ENCODE measurements at regions not wholly inside any gene's neighbourhood (a gene's known extent, or its start where the extent isn't known, plus 50 kb on each side); places are given as distances from the start of the nearest gene placed in this dataset.
"Not testable (repeated sequence)": the region's sequence is repeated elsewhere in the genome, so short reads cannot be mapped to it uniquely, and the experiment has no call there.

- H3K4me3 ChIP-seq; H3K9me3 ChIP-seq; intact Hi-C loops (cut with DNase I); H3K27me3 ChIP-seq: not testable (repeated sequence)
- Histone ChIP-seq H3K27ac (peak overlapping the region in 11 of 12 donors; percentile 63 to 87 (median 80)), H3K4me1 (peaks cover 40 to 79% (median 60%) of the 10 kb centered on the region in 12 donors), H3K36me3 (peaks cover 0 to 22% (median 0%) of the 10 kb centered on the region in 9 donors)
- DNase-seq: peak in 4 of 5 donors; percentile 10 to 62 (median 41)
- peak in 2 of 4 donors; percentile 1 to 4 for ATAC-seq
- WGBS, 4 donors: 68 to 73% (median 71%) methylated on average over 6 to 15 of the region's 15 CpGs
Observed at GRCh38 chr16:21507631-21508305, 91.6 kb upstream of the METTL9 start.

DNA sequence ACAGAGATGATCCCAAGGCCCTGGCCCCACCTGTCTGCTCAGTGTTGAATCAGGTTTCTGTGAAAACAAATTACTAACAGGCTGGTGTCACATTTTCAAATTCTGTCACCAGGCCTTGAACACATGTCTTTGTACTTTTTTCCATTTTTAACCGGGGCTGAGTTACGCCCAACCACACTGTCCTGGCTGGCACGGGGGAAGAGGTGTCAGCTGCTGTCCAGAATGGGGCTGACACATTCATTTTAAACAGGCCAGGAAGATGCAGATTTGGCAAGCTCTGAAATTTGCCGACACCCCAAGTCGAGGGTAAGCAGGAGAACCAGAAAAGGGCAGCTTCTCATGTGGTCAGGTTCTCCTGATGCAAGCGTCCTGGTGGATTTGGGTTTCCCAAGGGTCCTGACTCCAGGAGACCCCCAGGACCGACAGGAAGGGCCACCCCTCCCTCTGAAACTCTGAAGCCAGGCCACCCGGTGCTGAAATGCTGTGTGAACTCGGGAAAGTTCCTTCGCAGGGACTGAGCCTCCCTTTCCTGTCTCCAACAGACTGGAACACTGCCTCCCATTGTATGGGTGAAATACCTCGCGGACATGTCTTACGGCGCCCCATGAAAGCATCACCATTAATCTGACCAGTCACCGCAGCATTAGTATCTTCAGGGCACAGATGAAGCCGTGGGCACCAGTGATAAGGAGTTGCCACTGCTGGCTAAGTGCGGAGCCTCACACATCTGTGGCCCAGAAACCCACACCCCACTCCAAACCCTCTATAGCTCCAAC is 90.5 kb upstream of the METTL9 start:
- peak in 3 of 4 donors; percentile 5 to 31 (median 9) for ATAC-seq
- peak; percentile 31 to 68 (median 39) for DNase-seq
- H3K27me3 ChIP-seq; H3K9me3 ChIP-seq; intact Hi-C loops (cut with DNase I): not testable (repeated sequence)
- H3K4me1 ChIP-seq: peaks cover 45 to 84% (median 70%) of the 10 kb centered on the region in 12 donors
- peak overlapping the region; percentile 4 to 87 (median 80) for H3K27ac ChIP-seq
- peaks cover 0 to 22% (median 0%) of the 10 kb centered on the region in 9 donors for H3K36me3 ChIP-seq
- peak overlapping the region in 2 of 12 donors; percentile 4 to 14 for H3K4me3 ChIP-seq
- 38 to 61% (median 52%) methylated on average over 11 to 17 of the region's 17 CpGs for WGBS, 4 donors

- H3K9me3 ChIP-seq; intact Hi-C loops (cut with DNase I); H3K27me3 ChIP-seq: not testable (repeated sequence)
- H3K27ac ChIP-seq: peak overlapping the region; percentile 19 to 87 (median 80)
- peaks cover 0 to 26% (median 0%) of the 10 kb centered on the region in 9 donors for H3K36me3 ChIP-seq
- peak overlapping the region in 1 of 12 donors; percentile 14 for H3K4me3 ChIP-seq
- peak in 4 of 5 donors; percentile 43 to 75 (median 70) for DNase-seq
- 44 to 62% (median 54%) methylated on average over 10 of the region's 10 CpGs for WGBS, 4 donors
- ATAC-seq: peak; percentile 23 to 43 (median 40)
- peaks cover 45 to 91% (median 78%) of the 10 kb centered on the region in 12 donors for H3K4me1 ChIP-seq
Observed at GRCh38 chr16:21509437-21510086, 89.8 kb upstream of the METTL9 start.

DNA sequence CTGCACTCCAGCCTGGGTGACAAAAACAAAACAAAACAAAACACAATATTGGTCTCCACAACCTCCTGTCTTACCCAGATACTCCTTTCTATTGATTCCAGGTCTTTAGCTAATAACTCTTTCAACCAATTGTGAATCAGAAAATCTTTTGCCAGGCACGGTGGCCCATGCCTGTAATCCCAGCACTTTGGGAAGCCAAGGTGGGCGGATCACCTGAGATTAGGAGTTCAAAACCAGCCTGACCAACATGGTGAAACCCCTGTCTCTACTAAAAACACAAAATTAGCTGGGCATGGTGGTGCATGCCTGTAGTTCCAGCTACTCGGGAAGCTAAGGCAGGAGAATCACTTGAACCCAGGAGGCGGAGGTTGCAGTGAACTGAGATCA is 88.5 kb upstream of the METTL9 start:
- WGBS, 4 donors: 77 to 91% (median 89%) methylated on average over 4 of the region's 4 CpGs
- H3K27me3 ChIP-seq; H3K4me3 ChIP-seq; intact Hi-C loops (cut with DNase I); H3K9me3 ChIP-seq; ATAC-seq: not testable (repeated sequence)
- peak overlapping the region; percentile 19 to 87 (median 80) for H3K27ac ChIP-seq
- peak in 2 of 5 donors; percentile 19 to 32 for DNase-seq
- H3K4me1 ChIP-seq: peaks cover 45 to 99% (median 87%) of the 10 kb centered on the region in 12 donors
- peaks cover 0 to 26% (median 0%) of the 10 kb centered on the region in 9 donors for H3K36me3 ChIP-seq

DNA sequence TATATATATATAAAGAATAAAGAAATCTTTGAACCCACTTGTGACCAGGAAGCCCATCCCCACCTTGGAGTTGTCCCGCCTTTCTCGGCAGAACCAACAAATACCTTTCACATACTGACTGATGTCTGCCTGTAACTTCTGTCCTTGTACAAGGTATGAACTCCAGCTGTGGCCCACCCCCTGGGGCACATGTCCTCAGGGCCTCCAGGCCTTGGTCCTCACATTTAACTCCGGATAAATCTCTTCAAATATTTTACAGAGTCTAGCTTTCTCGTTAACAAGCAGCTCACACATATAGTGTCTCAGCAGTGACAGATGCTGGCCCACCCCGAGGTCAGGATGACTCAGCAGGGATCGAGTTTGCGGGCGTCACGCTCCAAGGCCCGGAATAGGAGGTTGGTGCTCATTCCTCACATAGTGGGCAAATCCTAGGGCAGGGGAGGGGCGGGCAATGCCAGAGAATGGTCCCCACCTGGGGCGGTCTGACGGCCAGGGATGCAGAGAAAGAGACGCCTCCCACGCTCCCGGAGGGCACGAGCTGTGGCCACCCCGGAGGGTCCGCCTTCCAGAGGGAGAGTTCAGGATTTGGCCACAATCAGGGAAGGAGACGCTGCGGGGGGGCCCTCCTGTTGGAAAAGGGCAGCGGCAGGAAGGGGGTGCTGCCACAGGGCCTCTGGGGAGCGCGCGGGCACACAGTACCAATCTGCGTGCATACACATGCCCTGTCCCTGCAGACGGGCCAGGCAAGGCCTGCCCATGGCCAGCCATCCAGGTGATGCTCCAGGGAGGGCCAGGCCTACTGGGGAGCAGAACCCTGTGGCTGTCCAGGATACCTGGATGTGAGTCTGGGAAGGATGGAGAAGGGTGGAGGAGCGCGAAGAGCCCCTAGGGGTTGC is 87.8 kb upstream of the METTL9 start:
- Histone ChIP-seq H3K4me3 (peak overlapping the region in 1 of 12 donors; percentile 20), H3K4me1 (peaks cover 45 to 99% (median 91%) of the 10 kb centered on the region in 12 donors), H3K36me3 (peaks cover 0 to 26% (median 0%) of the 10 kb centered on the region in 9 donors), H3K27ac (peak overlapping the region; percentile 47 to 87 (median 80))
- DNase-seq (peak in 4 of 5 donors; percentile 57 to 76 (median 76)), ATAC-seq (peak in 3 of 4 donors; percentile 14 to 44 (median 35))
- 57 to 74% (median 65%) methylated on average over 16 to 29 of the region's 29 CpGs for WGBS, 4 donors
- H3K27me3 ChIP-seq; H3K9me3 ChIP-seq; intact Hi-C loops (cut with DNase I): not testable (repeated sequence)
- TF ChIP-seq POLR2A (IDR thresholded peaks at IDR 0.05): peak in 1 of 2 donors; percentile 16

- Histone ChIP-seq H3K36me3 (peaks cover 0 to 26% (median 0%) of the 10 kb centered on the region in 9 donors), H3K4me1 (peaks cover 39 to 100% (median 85%) of the 10 kb centered on the region in 12 donors), H3K27ac (peak overlapping the region; percentile 5 to 87 (median 80))
- H3K27me3 ChIP-seq; H3K9me3 ChIP-seq; H3K4me3 ChIP-seq; intact Hi-C loops (cut with DNase I): not testable (repeated sequence)
- WGBS, 4 donors: 54 to 75% (median 71%) methylated on average over 4 to 20 of the region's 20 CpGs
- peak in 4 of 5 donors; percentile 36 to 79 (median 66) for DNase-seq
- peak in 1 of 4 donors; percentile 5 for ATAC-seq
Observed at GRCh38 chr16:21512280-21513192, 86.8 kb upstream of the METTL9 start.

DNA sequence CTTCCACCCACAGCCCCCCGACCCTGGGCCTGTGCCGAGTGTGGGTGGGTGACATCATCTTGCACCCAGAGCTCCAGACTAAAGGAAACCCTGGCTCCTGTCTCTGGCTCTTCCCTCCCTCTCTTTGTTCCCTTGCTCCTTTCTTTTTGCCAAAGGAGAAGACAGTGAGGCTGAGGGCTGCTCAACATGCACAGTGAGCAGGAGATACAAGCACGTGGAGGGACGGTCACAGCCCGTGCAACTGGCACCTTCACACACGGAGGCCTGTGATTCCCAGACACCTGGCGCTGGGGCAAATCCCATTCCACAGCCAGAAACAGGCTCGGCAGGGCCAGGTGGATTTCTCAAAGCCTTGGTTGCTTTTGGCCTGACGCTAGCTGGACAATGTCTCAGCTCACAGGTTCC is 86.0 kb upstream of the METTL9 start:
- H3K27me3 ChIP-seq; intact Hi-C loops (cut with DNase I); H3K9me3 ChIP-seq: not testable (repeated sequence)
- peaks cover 0 to 26% (median 0%) of the 10 kb centered on the region in 9 donors for H3K36me3 ChIP-seq
- 45 to 53% (median 47%) methylated on average over 8 to 9 of the region's 9 CpGs for WGBS, 4 donors
- peak overlapping the region in 1 of 12 donors; percentile 2 for H3K4me3 ChIP-seq
- ATAC-seq: peak in 1 of 4 donors; percentile 4
- H3K27ac ChIP-seq: peak overlapping the region; percentile 2 to 87 (median 80)
- peaks cover 39 to 98% (median 82%) of the 10 kb centered on the region in 12 donors for H3K4me1 ChIP-seq
- peak in 4 of 5 donors; percentile 17 to 60 (median 55) for DNase-seq

GRCh38 chr16:21513812-21514473 is 85.4 kb upstream of the METTL9 start:
- H3K36me3 ChIP-seq: peaks cover 0 to 26% (median 0%) of the 10 kb centered on the region in 9 donors
- DNase-seq: peak in 4 of 5 donors; percentile 33 to 86 (median 84)
- 63 to 67% (median 65%) methylated on average over 9 to 18 of the region's 18 CpGs for WGBS, 4 donors
- H3K9me3 ChIP-seq; intact Hi-C loops (cut with DNase I); H3K27me3 ChIP-seq: not testable (repeated sequence)
- H3K27ac ChIP-seq: peak overlapping the region; percentile 43 to 87 (median 80)
- H3K4me1 ChIP-seq: peaks cover 35 to 97% (median 79%) of the 10 kb centered on the region in 12 donors
- peak; percentile 13 to 63 (median 38) for ATAC-seq
- H3K4me3 ChIP-seq: peak overlapping the region in 2 of 12 donors; percentile 2 to 7
